ENCODE measurements at regions not wholly inside any gene's neighbourhood (a gene's known extent, or its start where the extent isn't known, plus 50 kb on each side); places are given as distances from the start of the nearest gene placed in this dataset.

DNA sequence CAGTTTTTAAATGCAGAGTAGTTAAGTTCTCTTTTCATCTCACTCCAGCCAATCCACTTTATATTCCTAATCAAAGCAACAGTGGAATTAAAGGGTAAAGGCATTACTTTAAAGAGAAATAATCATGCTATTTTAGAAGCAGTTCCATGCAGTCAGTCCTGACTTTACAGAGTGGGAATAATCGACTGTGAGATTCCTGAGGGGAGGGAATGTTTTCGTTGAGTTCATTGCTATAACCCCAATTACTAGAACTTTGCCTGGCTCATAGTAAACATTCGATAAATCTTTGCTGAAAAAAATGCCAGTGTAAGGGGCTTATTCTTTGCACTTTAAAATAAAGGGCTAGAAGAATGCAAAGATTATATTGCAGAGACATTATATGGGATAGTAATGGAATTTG is 127.2 kb upstream of the ASTN2 start:
- DNase-seq: no peak
- intact Hi-C loops (cut with micrococcal nuclease): no loop called here
- H3K27ac ChIP-seq (replicated peaks): no peak overlapping the region

DNA sequence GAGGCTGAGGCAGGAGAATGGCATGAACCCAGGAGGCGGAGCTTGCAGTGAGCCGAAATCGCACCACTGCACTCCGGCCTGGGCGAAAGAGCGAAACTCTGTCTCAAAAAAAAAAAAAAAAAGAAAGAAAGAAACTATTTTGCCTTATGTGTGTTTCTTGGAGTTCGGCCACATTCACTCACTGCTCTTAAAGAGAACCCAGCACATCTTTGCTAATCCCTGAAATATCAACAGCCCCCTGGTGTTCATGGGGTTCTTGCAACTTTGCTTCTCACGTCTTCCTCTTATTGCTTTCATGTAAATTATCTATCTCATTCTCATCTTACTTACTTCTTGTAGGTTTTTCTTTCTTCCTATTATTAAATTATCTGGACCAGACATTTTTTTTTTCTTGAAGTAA is 126.3 kb upstream of the ASTN2 start:
- Histone ChIP-seq H3K4me3 (no peak overlapping the region), H3K4me1 (no peaks in the 10 kb centered on the region), H3K27me3 (ENCODE audit: low read depth) (no peaks in the 10 kb centered on the region), H3K9me3 (replicated peaks) (no peaks in the 10 kb centered on the region), H3K27ac (replicated peaks) (no peak overlapping the region), H3K36me3 (no peaks in the 10 kb centered on the region)
- no peak for DNase-seq
- TF ChIP-seq CTCF (IDR thresholded peaks at IDR 0.05; ENCODE audit: borderline replicate concordance): no peak
- intact Hi-C loops (cut with micrococcal nuclease): no loop called here

More for the DNA sequence above, 127.2 kb upstream of the ASTN2 start:
- H3K4me1 ChIP-seq: peaks cover under 1% of the 10 kb centered on the region
- no peak overlapping the region for H3K4me3 ChIP-seq
- H3K27me3 ChIP-seq (ENCODE audit: low read depth): peaks cover under 1% of the 10 kb centered on the region
- no peaks in the 10 kb centered on the region for H3K36me3 ChIP-seq
- no peaks in the 10 kb centered on the region for H3K9me3 ChIP-seq (replicated peaks)
- TF ChIP-seq CTCF (IDR thresholded peaks at IDR 0.05; ENCODE audit: borderline replicate concordance): no peak

DNA sequence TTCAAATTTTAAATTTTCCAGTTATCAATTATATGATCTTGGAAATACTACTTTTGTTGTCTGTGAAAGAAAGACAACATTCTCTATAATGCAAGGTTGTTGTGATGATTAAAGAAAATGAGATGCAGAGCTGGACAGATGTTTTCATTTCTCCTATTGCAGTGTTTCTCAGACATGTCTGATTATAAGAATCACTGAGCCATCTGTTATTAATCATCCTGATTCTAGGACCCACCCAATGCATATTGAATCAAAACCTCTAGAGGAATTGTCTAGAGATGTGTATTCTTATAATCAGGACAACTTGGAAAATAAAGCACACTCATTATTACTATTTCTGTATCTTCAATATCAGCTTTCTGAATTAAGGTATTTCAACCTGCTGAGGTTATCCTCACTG is 121.1 kb upstream of the ASTN2 start:
- Histone ChIP-seq H3K9me3 (replicated peaks) (no peaks in the 10 kb centered on the region), H3K36me3 (no peaks in the 10 kb centered on the region), H3K4me3 (no peak overlapping the region), H3K27me3 (ENCODE audit: low read depth) (no peaks in the 10 kb centered on the region), H3K4me1 (no peaks in the 10 kb centered on the region), H3K27ac (replicated peaks) (no peak overlapping the region)
- intact Hi-C loops (cut with micrococcal nuclease): no loop called here
- no peak for TF ChIP-seq CTCF (IDR thresholded peaks at IDR 0.05; ENCODE audit: borderline replicate concordance)
- no peak for DNase-seq

DNA sequence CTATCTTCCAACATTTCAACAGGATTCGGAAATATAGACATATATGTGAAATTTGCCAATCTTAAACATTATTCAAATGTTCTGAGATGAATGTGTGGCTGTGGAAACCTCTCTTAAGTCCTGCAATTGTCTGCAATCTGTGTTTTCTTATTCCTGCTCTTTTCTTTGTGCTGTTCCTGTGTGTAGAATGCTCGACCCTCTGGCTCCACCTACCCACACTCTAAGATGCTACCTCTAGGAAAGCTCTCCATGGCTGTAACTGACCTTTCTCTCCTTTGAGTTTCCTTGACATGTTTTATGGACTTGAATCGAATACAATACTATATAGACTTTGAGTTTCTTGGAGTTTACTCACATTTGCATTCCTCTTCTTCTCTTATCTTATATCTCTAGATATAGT is 120.6 kb upstream of the ASTN2 start:
- no peak for TF ChIP-seq CTCF (IDR thresholded peaks at IDR 0.05; ENCODE audit: borderline replicate concordance)
- Histone ChIP-seq H3K27me3 (ENCODE audit: low read depth) (no peaks in the 10 kb centered on the region), H3K4me3 (no peak overlapping the region), H3K36me3 (no peaks in the 10 kb centered on the region), H3K4me1 (no peaks in the 10 kb centered on the region), H3K27ac (replicated peaks) (no peak overlapping the region), H3K9me3 (replicated peaks) (no peaks in the 10 kb centered on the region)
- intact Hi-C loops (cut with micrococcal nuclease): no loop called here
- DNase-seq: no peak

DNA sequence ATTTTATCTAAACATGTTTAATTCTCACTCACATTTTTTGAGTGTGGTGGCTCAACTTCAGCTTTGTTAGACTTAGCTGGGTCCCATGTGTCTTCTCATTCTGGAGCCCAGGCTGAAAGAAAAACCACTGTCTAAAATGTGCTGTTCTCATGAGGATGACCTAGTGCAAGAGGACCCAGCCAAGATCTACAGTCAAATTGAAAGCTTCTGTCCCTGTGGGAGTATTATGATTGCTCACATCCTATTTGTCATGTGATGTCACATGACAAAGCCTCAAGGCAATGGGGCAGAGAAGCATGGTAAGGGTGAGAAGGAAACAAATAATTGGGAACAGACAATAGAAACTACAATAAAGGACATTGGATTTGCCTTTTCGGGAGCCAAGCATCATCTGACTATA is 113.4 kb upstream of the ASTN2 start:
- intact Hi-C loops (cut with micrococcal nuclease): no loop called here
- H3K4me1 ChIP-seq: no peaks in the 10 kb centered on the region
- peaks cover 16% of the 10 kb centered on the region for H3K9me3 ChIP-seq (replicated peaks)

More for the DNA sequence above, 113.4 kb upstream of the ASTN2 start:
- Histone ChIP-seq H3K27me3 (ENCODE audit: low read depth) (no peaks in the 10 kb centered on the region), H3K27ac (replicated peaks) (no peak overlapping the region), H3K36me3 (no peaks in the 10 kb centered on the region), H3K4me3 (no peak overlapping the region)
- no peak for TF ChIP-seq CTCF (IDR thresholded peaks at IDR 0.05; ENCODE audit: borderline replicate concordance)
- DNase-seq: no peak
